ENCODE measurements at regions not wholly inside any gene's neighbourhood (a gene's known extent, or its start where the extent isn't known, plus 50 kb on each side); places are given as distances from the start of the nearest gene placed in this dataset.

- H3K27ac ChIP-seq = no peak overlapping the region
- TF ChIP-seq CTCF (conservative IDR thresholded peaks at IDR 0.05) (no peak), ZFX (IDR thresholded peaks at IDR 0.05) (no peak)
Observed at GRCh38 chr14:43247877-43248276, 1259.2 kb downstream of the FSCB start.

GRCh38 chr14:43244142-43244625 is 1262.9 kb downstream of the FSCB start:
- TF ChIP-seq ZFX (IDR thresholded peaks at IDR 0.05) = no peak
- TF ChIP-seq CTCF (conservative IDR thresholded peaks at IDR 0.05) = no peak
- no peak overlapping the region for H3K27ac ChIP-seq

GRCh38 chr14:43243168-43243567 is 1263.9 kb downstream of the FSCB start:
- H3K27ac ChIP-seq = no peak overlapping the region
- no peak for TF ChIP-seq ZFX (IDR thresholded peaks at IDR 0.05)
- no peak for TF ChIP-seq CTCF (conservative IDR thresholded peaks at IDR 0.05)

- TF ChIP-seq CTCF (conservative IDR thresholded peaks at IDR 0.05) (no peak), ZFX (IDR thresholded peaks at IDR 0.05) (no peak)
- H3K27ac ChIP-seq = no peak overlapping the region
Observed at GRCh38 chr14:43232261-43232660, 1274.8 kb downstream of the FSCB start.

GRCh38 chr14:43215524-43215923 is 1291.6 kb downstream of the FSCB start:
- TF ChIP-seq ZFX (IDR thresholded peaks at IDR 0.05) = no peak
- TF ChIP-seq CTCF (conservative IDR thresholded peaks at IDR 0.05) = no peak
- H3K27ac ChIP-seq = no peak overlapping the region

GRCh38 chr14:43207189-43207588 is 1299.9 kb downstream of the FSCB start:
- TF ChIP-seq ZFX (IDR thresholded peaks at IDR 0.05) (no peak), CTCF (conservative IDR thresholded peaks at IDR 0.05) (no peak)

GRCh38 chr14:43204816-43205215 is 1302.3 kb downstream of the FSCB start:
- no peak overlapping the region for H3K27ac ChIP-seq
- TF ChIP-seq ZFX (IDR thresholded peaks at IDR 0.05) (no peak), CTCF (conservative IDR thresholded peaks at IDR 0.05) (no peak)

More at GRCh38 chr14:43207189-43207588, 1299.9 kb downstream of the FSCB start:
- H3K27ac ChIP-seq = no peak overlapping the region
